ENCODE measurements at regions not wholly inside any gene's neighbourhood (a gene's known extent, or its start where the extent isn't known, plus 50 kb on each side); places are given as distances from the start of the nearest gene placed in this dataset.
"Not testable (repeated sequence)": the region's sequence is repeated elsewhere in the genome, so short reads cannot be mapped to it uniquely, and the experiment has no call there.

DNA sequence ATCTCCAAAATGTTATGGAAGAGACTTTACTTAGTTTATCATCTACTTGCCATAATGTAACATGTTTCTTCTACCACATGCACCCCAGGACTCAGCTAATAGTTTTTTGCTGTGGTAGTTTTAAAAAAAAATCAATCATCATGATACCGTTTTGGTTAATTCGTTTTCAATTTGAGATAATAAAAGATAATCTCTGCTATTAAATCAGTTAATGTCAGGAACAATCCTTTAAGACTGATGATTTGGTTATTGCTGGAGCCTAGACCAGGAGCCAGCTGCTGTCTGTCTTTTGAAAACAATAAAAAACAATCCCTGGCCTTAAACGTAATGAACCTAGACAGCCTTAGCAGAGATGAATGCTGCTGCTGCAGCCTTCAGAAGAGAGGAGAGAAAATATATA is 403.7 kb downstream of the OXSM start:
- no peak for DNase-seq

GRCh38 chr3:26196781-26197180 is 406.9 kb downstream of the OXSM start:
- DNase-seq = no peak

GRCh38 chr3:26198609-26199008 is 408.7 kb downstream of the OXSM start:
- DNase-seq = no peak

DNA sequence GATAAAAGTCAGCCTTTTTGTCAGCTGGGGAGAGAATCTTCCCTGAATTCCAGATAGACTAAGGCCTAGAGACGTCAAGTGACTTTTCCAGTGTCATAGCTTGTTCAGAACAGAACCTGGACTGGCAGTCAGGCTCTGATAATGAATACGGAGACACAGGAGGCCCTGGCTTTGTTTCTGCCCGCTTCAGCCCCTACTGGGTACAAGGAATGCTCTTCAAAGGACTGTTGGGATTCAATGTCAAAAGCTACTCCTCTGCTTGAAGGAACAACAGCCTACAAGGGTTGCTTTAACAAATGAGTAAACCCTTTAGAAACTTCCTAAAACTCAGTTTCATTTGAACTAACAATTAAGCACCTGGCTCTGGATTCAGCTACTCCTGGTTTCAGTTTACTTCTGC is 412.3 kb downstream of the OXSM start:
- DNase-seq = no peak

- DNase-seq = no peak
Observed at GRCh38 chr3:26205475-26205874, 415.6 kb downstream of the OXSM start.

DNA sequence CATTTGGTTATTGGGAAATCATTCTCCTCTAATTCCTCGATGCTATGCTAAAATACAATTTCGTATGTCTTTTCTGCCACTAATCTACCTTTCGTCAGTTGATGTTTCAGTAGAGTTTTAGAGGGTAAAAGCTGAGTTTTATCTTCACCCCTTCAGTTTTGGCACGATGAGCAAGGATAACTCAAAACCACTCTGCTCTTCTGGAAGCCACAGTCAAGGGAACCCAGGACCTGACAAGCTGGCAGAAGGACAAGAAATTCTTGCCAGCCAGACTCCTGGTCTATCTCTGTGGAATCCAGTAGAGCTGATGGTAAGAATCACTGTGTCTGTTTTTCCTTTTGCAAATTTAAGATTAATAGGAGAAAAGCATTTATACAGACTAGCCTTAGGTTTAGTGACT is 414.4 kb upstream of the LRRC3B start:
- DNase-seq = no peak

DNA sequence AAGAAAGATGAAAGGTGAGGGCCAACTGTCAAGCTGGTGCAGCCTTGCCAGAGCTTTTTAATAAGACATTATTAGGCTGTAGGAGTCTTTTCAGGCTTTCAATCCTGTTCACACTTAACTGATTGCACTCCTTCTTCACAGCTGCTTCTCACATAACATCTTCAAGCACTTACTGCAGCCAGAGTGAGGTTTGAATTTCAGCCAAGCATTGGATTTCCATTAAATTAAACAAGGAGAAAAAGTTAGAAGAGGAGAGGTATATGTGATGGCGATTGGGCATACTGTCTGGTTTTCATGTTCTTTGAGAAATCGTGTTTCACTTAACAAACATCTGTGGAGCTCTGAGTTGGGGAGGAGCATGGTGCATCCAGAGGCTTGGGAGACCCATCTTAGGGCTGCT is 392.8 kb upstream of the LRRC3B start:
- no peak for DNase-seq

DNA sequence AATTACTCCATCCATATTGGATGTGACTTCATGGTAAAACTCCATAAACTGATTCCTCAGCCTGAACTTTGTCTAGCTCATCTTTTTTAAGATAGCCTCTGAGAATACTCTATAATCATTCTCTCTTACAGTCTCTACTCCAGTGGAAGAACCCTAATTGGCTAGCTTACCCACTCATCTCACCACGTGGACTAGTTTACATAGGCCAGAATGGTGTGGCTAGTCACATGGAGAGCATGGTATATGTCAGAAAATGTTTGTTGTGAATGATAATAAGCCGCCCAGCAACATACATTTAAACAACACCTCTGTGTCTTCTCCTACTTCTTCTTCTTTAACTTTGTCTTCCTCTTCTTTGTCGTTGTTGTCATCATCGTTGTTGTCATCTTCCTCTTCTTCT is 389.2 kb upstream of the LRRC3B start:
- DNase-seq = no peak

- DNase-seq = no peak
Observed at GRCh38 chr3:26236531-26236930, 386.0 kb upstream of the LRRC3B start.

GRCh38 chr3:26237036-26237682 is 385.4 kb upstream of the LRRC3B start:
- no peak for DNase-seq

GRCh38 chr3:26244586-26244985 is 378.0 kb upstream of the LRRC3B start:
- DNase-seq = not testable (repeated sequence)

DNA sequence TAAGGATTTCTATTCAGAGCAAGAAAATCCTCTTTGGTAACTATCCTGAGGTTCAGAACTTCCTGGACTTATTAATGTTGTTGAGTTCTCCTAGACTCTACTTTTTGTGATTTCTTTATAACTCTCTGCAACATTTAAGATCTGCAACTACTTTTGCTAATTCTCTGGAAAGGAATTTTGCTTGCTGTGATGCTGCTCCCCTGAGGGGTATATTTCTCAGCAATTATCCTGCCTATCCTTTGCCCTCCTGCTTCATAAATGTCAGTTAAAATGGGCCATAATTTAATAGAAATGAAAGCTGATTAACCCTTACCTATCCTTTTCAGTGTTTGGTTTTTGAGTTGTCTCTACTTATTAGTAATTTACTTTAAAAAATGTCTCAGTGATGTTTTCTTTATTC is 377.3 kb upstream of the LRRC3B start:
- no peak for DNase-seq

GRCh38 chr3:26246901-26247300 is 375.7 kb upstream of the LRRC3B start:
- DNase-seq = no peak

GRCh38 chr3:26247712-26248111 is 374.9 kb upstream of the LRRC3B start:
- no peak for DNase-seq

DNA sequence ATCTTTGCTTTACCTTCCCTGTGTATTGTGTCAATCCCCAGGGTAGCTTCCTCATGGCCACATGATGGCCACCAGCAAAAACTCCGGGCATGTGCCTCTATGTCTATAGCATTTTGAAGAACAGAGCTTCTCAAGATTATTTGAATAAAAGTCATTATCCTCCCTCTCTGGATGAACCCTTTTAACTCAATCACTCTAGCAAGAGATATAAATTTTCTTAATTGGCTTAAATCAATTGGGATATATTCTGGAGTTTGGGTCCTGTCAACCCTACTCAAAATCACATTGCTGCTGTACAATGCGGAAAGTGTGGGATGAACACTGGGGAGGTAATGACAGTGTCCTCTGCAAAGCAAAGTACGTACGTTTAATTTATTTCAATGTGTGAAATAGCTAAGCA is 370.6 kb upstream of the LRRC3B start:
- DNase-seq = no peak

DNA sequence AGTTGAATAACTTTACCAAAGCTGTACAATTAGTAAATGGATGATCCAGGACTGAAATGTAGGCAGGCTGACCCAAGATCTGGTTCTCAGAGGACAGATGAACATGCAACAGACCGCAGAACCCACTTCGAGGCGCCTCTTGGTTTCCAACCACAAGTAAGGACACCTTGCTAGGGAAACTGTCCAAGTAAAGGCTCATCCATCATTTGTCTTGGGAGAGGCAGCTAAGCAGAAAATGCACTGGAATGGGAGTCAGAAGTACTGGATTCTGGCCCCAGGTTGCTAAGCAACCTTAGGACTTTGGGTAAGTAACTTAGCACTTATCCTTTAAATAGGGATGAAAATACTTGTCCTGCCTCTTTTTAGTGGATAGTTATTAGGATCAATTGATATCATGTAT is 366.3 kb upstream of the LRRC3B start:
- DNase-seq = no peak

DNA sequence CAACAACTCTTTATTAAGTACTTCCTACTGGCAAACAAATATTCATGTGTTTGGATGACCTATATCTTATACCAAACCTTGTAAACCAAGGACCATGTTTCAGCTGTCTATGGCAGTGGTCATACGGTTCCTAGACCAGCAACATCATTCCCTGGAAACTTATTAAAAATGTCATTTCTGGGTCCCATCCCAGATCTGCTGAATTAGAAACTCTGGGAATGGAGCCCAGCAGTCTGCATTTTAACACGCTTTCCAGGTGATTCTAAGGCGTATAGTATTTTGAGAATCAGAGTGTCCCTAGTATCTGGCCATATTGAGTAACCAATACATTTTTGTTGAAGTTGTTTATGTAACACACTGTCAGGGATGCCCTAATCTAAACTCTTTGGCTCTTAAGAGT is 363.4 kb upstream of the LRRC3B start:
- no peak for DNase-seq

DNA sequence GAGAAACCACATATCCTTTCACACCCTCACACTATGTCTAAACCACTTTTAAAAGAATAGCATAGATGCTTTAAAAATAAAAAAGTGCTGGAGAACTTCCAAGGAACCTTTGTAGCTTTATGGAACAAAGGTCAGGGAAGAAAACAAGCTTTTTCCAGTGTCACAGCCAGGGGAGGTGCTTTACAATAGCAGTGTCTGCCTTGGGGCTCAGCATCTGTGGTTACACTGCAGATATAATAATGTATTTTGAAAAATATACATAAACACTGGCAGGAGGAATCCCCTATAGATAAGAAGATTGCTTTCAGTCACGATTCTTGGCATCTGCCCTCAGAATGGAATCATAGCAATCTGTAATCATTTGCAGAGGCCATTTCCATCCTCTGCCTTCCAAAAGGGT is 362.4 kb upstream of the LRRC3B start:
- DNase-seq = no peak

DNA sequence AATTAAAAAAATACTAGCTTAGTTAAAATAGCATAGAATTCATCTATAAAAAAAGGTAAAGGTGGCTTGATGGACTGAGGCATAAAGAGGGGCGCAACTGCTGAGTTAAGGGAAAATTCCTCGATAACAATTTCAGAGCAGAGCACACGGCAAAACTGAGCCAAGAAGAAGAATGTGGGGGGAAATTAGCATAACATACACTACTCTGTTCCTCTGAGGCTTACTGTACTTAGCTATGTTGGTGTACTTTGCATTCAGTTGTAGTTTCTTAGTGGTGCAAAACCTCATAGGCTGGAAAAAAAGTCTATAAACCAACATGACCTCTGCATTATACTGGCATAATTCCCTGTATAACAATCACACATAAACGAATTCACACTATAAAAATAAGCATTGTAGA is 357.9 kb upstream of the LRRC3B start:
- no peak for DNase-seq

DNA sequence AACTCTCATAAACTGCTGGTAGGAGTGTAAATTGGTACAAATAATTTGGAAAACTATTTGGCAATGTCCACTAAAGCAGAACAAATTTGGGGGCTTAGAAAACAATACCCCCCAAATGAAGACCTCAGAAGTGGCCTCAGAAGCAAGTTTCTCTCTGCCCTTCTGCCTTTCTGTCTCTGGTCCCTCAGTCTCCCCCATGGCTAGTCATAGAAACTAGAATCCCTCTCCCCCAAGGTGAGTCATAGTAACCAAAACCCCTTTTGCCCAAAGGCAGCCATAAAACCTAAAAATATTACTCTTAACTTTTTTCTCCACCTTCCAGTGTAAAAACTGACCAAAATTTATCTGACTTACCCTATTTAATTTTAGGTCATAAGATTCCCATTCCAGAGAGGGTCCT is 350.7 kb upstream of the LRRC3B start:
- DNase-seq = no peak

GRCh38 chr3:26273196-26273595 is 349.4 kb upstream of the LRRC3B start:
- no peak for DNase-seq

DNA sequence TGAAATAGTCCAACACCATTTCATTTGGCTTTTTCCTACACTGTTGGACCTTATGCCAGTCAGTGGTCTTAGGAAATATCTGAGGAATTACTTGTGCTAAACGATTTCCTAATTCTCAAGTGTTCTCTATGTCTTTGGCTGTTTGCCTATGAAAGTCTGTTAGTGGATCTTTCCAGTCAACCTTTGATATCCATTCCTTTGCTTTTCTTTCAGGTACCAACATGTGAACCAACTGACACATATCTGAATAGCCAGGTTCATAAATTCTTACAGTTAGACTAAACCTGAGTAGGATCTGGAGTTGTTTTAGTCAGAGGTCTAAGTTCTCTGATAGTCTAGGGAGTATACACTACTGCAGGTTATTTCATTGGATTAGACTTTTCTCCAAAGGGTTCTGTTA is 343.5 kb upstream of the LRRC3B start:
- DNase-seq = no peak

GRCh38 chr3:26280517-26280916 is 342.1 kb upstream of the LRRC3B start:
- no peak for DNase-seq

DNA sequence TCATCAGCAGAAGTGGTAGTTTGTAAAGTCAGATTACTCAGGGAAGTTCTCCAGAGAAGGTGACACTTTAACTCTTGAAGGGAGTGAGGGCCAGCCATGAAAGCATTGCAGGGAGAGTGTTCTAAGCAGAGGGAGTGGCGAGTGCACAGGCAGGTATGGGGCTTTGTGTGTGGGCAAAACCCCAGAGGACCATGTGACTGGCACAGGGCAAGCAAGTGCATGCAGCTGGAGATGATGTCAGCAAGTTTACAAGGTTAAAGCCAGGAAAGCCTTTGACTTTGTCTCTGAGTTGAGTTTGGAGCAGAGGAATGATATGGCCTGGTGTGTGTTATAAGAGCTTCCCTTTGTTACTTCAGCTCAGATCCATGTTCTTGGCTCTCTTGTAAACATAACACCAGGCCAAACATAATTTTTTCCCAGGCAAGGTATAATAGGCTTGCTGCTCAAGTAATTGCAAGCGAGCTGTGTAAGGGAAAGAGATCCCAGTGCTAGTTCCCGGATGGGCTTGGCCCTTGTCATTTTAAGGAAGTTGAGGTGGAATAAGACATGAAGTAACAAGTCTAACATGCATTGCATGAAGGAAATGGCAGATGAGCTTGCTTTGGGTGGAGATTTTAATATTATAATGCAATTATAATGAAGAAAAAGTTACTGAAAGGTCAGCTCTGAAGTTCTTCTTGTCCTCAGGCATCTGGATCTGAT is 341.1 kb upstream of the LRRC3B start:
- no peak for DNase-seq

DNA sequence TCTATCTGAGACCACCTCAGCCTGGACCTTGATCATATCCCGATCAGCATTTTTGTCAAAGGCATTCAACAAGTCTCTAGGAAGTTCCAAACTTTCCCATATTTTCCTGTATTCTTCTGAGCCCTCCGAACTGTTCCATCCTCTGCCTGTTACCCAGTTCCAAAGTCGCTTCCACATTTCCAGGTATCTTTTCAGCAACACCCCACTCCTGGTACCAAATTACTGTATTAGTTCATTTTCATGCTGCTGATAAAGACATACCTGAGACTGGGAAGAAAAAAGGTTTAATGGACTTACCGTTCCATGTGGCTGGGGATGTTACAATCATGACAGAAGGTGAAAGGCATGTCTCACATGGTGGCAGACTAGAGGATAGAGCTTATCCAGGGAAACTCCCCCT is 338.1 kb upstream of the LRRC3B start:
- DNase-seq = not testable (repeated sequence)

All from SW 1271 (cell line).